Caki2 (cell line): ENCODE measurements at regions not wholly inside any gene's neighbourhood (a gene's known extent, or its start where the extent isn't known, plus 50 kb on each side); places are given as distances from the start of the nearest gene placed in this dataset.

Experiments
- DNase-seq: peaks from one replicate; pipeline ENCODE4 v3.0.0-alpha.2; 2015; ENCODE audit warnings: low read depth
- in situ Hi-C: cut with HindIII; loops from 2 replicates; pipeline ENCODE4 v1.10.0; 2016; ENCODE audit warnings: low sequenced_read_pairs, low pct_unique_long_range_greater_than_20kb, mixed read lengths

- in situ Hi-C loops = no loop called here
- peak; percentile 55 for DNase-seq
Observed at GRCh38 chr20:1827974-1828785, 67.0 kb upstream of the SIRPA start.

DNA sequence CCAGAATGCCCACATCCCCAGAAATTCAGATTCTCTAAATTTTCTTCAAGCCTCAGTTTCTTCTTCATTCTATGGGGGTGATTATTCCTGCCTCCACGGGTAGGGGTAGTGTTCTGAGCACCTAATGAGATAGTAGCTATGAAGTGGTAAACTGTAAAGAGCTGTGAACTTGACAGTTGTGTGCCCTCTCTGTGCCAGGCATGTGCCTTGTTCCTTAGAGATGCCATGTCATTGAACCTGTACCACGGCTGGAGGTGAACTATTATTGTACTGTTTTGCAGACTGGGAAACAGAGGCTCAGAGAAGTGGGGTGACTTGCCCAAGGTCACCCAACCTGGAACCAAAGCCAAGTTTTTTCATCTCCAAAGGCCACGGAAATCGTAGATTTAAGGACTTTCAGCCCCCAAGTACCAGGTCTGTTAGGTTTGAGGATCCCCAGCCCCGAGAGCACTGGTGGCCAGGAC, 67.7 kb upstream of the SIRPA start:
- DNase-seq = no peak
- in situ Hi-C loops = no loop called here

GRCh38 chr20:1825938-1826445, 69.2 kb upstream of the SIRPA start:
- DNase-seq = no peak
- in situ Hi-C loops = no loop called here

DNA sequence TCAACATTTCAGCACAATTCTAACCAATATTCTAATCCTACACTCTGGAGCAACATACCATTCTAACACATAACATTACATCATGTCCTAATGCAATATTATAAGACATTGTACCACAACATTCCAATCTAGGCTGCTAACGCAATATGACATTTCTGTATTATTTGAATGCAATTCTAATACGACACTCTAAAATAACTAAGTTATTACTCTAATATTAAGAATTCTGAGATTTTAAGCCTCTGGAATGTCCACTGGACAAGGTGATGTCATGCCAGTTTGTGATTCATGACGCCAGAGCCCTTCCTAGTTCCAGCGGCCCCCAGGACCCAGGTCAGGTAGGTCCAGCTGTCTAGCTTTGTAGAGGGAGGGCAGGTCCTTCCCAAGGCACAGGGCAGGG, 69.7 kb upstream of the SIRPA start:
- no peak for DNase-seq
- in situ Hi-C loops = no loop called here

DNA sequence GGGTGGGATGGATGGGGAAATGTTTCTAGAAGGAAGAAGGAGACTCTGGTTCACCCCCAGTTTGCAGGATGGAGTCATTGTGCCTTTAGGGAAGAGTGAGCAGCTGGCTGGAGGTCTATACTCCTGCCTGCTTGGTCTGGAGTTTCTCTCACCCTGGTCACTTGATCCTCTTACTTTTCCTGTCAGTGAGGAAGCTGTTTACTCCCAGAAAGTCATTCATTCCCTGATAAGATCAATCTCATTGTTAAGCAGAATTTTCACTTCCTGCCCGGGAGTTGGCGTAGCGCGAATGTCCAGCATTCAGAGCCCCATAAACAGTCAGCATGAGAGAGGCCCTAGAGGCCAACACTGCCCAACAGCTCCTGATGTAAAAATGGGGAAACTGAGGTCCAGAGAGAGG, 70.4 kb upstream of the SIRPA start:
- in situ Hi-C loops = no loop called here
- no peak for DNase-seq

DNA sequence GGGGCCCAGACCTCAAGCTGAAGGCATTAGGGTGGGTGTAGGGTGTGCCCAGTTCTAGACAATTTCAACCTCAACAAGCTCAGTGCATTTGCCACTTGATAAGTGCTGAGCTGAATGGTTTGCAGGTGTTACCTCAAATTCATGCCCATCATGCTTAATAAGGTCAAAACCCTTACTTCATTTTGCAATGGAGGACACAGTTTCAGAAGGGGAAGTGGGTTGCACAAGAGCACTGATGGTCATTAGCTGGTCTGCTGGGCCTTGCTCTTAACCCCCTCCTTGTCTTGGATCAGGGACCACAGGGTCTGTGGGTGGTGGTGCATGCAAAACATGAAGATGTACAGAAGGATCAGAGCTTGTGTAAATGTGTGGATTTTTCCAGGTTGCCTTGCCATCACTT, 71.0 kb upstream of the SIRPA start:
- in situ Hi-C loops = no loop called here
- no peak for DNase-seq

- in situ Hi-C loops = no loop called here
Observed at GRCh38 chr20:1823450-1823844, 71.8 kb upstream of the SIRPA start.

DNA sequence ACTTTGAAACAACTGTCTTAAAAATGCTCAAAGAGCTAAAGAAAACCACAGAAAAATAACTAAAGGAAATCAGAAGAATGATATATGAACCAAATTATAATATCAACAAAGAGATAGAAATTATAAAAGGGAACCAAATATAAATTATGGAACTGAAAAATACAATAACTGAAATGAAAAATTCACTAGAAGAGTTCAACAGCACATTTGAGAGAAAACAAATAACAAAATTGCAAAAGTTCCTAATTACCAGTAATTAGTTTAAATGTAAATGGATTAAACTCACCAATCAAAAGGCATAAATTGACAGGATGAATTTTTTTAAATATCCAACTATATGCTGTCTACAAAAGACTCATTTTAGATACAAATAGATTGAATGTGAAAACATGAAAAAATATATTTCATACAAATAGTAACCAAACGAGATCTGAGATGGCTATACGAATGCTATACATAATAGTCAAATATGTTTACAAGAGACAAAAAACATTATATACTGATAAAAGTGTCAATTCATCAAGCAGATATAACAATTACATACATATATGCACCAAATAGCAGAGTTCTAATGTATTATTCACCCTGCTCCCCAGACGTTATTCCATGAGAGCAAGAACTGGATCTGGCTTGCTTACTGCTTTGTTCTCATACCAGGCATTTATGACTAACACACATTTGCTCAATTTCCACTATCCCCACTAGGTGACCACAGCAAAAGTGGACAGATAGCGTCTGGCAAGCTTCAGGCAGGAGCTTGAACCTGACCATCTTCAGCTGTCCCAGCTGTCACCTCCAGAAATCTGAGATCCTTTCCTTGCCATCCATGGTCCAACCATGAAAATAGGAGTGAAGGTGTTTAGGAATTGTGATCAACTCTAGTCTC, 72.4 kb upstream of the SIRPA start:
- DNase-seq = no peak
- in situ Hi-C loops = no loop called here

More at GRCh38 chr20:1823450-1823844, 71.8 kb upstream of the SIRPA start:
- no peak for DNase-seq

DNA sequence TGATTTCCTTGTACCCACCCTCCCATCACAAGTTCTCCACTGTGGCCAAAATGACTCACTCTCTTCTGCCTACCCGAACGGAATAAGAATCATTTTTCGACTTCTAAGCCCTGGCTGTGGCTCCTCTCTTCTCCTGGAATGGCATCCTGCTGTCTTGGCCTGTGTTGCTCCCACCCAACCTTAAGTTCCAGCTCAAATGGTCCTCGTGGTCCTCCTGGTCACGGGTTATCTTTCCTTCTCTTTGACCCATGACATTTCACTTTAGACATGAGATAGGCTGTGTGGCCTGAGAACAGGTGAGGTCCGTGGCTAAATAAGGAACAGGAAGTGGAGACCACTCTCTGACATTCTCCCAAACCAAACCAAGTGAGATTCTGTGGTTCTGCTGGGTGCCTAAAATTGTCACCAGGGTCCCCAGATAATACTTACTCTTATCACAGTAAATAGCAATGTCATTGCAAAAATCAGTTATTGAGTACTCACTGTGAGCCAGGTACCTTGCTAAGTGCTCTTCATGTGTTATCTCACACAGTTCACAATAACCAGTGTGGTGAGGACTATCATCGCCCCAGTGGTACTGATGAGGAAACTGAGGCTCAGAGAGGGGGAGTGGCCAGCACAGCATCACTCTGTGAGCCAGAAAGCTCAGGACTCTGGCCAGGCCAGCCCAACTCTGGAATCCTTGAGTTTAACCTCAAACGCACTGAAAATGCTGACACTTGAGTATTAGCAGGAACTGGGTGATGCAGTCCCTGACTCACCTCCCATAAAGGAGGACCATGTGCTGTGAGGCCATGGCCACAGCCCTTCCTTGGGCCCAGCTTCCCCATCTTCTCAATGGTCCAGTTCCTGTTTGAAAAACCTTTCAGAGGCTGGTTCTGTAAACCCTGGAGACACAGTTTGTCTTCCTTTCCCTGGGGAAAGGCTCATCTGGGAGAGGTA, 74.8 kb upstream of the SIRPA start:
- in situ Hi-C loops = no loop called here
- no peak for DNase-seq

GRCh38 chr20:1819311-1820137, 75.7 kb upstream of the SIRPA start:
- in situ Hi-C loops = no loop called here
- DNase-seq = no peak

DNA sequence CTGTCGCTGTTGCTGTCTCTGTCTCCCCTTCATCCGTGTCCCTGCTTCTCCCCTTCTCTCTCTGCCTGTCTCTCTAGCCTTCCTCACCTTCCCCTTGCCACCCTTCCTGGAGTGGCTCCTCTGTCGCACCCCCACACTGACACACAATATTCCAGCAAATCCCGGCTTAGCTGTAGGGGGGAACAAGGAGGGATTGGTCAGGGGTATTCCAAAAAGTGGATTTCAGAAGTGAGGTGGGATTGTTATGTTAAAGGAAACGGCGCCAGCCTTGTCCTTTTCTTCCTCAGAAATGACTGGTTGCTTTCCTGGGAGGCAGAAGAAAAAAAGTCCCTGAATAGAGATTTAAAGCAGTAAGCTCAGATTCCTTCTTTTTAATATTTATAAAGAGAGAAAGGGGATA, 76.3 kb upstream of the SIRPA start:
- in situ Hi-C loops = no loop called here
- no peak for DNase-seq

DNA sequence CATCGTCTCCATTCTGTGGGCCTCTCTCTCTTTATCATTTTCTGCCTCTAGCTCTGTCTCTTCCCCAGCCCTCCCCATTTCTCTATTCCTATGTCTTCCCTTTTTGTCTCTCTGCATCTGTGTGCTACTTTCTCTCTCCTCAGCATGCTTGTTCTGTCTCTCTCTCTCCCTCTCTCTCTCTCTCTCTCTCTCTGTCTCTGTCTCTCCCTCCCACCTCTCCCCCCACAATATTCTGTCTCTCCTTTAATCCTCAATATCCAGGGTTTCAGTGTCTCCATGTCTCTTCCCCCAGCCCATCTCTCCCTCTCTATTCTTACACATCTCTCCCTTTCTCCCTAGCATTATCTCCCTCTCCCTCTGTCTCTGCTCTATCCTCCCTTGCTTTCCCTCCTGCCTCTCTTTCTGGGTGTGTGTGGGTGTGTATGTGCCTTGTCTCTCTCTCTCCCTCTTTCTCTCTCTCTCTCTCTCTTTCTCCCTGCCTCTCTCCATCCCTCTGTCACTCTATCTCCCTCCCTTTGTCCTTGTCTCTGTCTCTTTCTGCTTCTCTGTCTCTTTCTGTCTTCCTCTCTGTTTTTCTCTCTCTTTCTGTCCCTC, 76.9 kb upstream of the SIRPA start:
- no peak for DNase-seq
- in situ Hi-C loops = no loop called here

GRCh38 chr20:1817577-1818211, 77.5 kb upstream of the SIRPA start:
- in situ Hi-C loops = no loop called here
- DNase-seq = no peak

DNA sequence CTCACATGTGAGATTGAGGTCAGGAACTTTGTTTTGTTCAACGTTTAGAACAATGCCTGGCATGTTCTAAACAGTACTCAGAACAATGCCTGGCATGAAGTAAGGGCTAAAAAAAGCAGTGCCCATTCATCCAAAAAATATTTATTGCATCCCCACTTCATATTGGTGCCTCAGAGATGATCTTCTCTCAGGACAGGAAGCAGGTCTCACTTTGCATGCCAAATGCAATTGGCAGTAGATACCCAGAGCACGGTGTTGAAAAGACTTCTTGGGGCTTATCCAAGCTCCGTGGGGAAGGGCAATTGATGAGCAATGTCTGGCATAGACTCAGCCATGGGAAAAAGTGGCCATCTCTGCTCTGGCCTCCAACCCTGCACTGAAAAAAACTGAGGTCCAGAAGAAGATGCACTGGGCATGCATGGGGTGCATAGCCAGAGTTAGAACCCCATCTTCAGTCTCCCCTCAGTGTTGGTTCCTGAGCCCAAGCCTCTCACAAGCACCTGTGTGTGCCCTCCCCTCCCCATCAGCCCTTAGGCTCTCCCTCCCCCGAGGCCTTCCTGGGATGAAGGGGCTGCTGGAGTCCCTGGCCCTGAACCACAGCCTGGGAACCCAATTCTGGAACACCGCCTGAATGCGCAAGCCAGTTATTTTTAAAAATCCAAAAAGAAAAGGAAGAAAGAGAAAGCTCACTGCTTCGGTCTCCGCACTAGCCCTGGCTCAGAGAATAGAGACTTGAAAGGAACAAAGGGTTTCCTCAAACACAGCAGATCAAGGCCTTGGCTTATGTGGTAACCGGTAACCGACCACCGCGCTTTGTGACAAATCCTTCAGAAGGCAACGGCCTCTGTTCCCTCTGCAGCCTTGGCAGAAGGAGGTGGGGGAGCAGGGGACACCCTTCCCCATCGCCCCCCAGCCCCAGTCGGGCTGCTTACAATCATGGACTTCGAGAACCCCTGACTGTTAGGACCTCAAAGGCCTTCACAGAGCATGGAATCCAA, 78.5 kb upstream of the SIRPA start:
- in situ Hi-C loops = no loop called here
- peak; percentile 44 for DNase-seq

- in situ Hi-C loops = no loop called here
- DNase-seq = no peak
Observed at GRCh38 chr20:1815502-1816085, 79.6 kb upstream of the SIRPA start.
